C4-2B (cell line): ENCODE measurements at regions not wholly inside any gene's neighbourhood (a gene's known extent, or its start where the extent isn't known, plus 50 kb on each side); places are given as distances from the start of the nearest gene placed in this dataset.

ENCODE experiments used
- ZFX ChIP-seq: fragments of 450-650 bp; IDR thresholded peaks from 2 replicates; pipeline ENCODE4 v1.6.1; 2017
- TF ChIP-seq, protein P1 (sequence below): fragments of 450-650 bp; conservative IDR thresholded peaks from 2 replicates; pipeline ENCODE4 v1.5.1; 2017; ENCODE audit warnings: mild to moderate bottlenecking

- TF ChIP-seq, protein P1, sequence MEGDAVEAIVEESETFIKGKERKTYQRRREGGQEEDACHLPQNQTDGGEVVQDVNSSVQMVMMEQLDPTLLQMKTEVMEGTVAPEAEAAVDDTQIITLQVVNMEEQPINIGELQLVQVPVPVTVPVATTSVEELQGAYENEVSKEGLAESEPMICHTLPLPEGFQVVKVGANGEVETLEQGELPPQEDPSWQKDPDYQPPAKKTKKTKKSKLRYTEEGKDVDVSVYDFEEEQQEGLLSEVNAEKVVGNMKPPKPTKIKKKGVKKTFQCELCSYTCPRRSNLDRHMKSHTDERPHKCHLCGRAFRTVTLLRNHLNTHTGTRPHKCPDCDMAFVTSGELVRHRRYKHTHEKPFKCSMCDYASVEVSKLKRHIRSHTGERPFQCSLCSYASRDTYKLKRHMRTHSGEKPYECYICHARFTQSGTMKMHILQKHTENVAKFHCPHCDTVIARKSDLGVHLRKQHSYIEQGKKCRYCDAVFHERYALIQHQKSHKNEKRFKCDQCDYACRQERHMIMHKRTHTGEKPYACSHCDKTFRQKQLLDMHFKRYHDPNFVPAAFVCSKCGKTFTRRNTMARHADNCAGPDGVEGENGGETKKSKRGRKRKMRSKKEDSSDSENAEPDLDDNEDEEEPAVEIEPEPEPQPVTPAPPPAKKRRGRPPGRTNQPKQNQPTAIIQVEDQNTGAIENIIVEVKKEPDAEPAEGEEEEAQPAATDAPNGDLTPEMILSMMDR, result no peak
- no peak for TF ChIP-seq ZFX
Measured at GRCh38 chr9:115445655-115446054, 327.7 kb upstream of the TNC start.
